RWPE1 (cell line): ENCODE measurements at regions not wholly inside any gene's neighbourhood (a gene's known extent, or its start where the extent isn't known, plus 50 kb on each side); places are given as distances from the start of the nearest gene placed in this dataset.
A peak's percentile ranks its signal among the peaks of the same experiment; 100 is the strongest.

Experiments
- CTCF ChIA-PET: fragments of 350-600 bp; sonication (Branson Sonifier 250); formaldehyde crosslinking; extraction: SDS; loops from one replicate; lab custom pipeline; 2021; lab: Yijun Ruan, JAX
- POLR2A ChIA-PET: fragments of 400-600 bp; formaldehyde crosslinking; extraction: SDS; loops from one replicate; lab custom pipeline; 2020; ENCODE audit warnings: antibody characterized with exemption; ENCODE audit not compliant: low non-redundant PET; lab: Yijun Ruan, JAX
- DNase-seq: peaks from one replicate; pipeline ENCODE4 v3.0.0; 2012; ENCODE audit warnings: low spot score
- H3K27ac ChIP-seq: fragments of 450-650 bp; 2 replicates; pipeline ENCODE4 v1.5.1; 2017
- CTCF ChIP-seq: fragments of 450-650 bp; conservative IDR thresholded peaks from 2 replicates; pipeline ENCODE4 v1.5.1; 2017; ENCODE audit warnings: low read depth, mild to moderate bottlenecking

DNA sequence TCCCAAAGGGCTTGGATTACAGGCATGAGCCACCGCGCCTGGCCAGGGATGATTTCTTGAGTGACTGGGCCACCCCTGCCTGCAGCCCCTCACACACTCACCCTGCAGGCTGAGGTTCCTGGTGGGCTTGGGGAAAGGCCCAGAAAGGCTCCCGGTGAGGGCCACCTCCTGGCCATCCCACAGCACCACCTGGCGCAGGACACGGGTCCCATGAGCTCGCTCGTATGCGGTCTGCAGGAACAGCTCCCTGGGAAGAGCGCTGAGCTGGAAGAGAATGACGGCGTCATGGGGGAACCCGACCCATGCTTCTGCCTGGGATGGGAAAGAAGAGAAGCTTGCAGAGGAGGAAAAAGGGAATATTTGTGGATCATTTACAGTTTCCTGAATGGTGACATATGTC lies 59.3 kb downstream of the RMI2 start:
- ChIA-PET POLR2A (no interaction called here), CTCF (interaction anchor here (1.0 kb wide), 1 partner anchor 8 kb away, joined by 4 read pairs; no protein-coding TSS in a partner anchor)
- TF ChIP-seq CTCF, result no peak
- no peak overlapping the region for H3K27ac ChIP-seq
- no peak for DNase-seq

GRCh38 chr16:11405331-11406176 lies 60.3 kb downstream of the RMI2 start:
- no peak overlapping the region for H3K27ac ChIP-seq
- DNase-seq, result no peak
- CTCF ChIA-PET, result interaction anchor here (1.0 to 1.1 kb wide), 2 partner anchors 9 to 21 kb away, joined by 3 to 4 read pairs; no protein-coding TSS in a partner anchor
- peak; percentile 48 for TF ChIP-seq CTCF
- POLR2A ChIA-PET, result no interaction called here

DNA sequence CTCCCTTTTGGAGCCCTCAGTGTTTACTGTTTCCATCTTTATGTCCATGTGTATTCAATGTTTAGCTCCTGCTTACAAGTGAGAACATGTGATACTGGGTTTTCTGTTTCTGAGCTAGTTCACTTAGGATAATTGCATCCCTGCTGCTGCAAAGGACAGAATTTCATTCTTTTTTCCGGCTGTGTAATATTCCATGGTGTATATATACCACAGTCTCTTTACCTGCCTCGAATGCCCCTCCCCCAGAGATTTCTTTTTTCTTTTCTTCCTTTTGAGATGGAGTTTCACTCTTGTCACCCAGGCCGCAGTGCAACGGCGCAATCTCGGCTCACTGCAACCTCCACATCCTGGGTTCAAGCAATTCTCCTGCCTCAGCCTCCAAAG lies 60.9 kb downstream of the RMI2 start:
- POLR2A ChIA-PET, result no interaction called here

GRCh38 chr16:11407047-11407982 lies 62.1 kb downstream of the RMI2 start:
- TF ChIP-seq CTCF, result peak; percentile 65
- no peak overlapping the region for H3K27ac ChIP-seq
- POLR2A ChIA-PET, result no interaction called here
- CTCF ChIA-PET, result interaction anchor here (0.5 to 1.6 kb wide), 23 partner anchors 9 to 734 kb away, joined by 3 to 8 read pairs (median 3); partner anchors contain the start of gene SNN
- peak; percentile 78 for DNase-seq

More for the DNA sequence above, 60.9 kb downstream of the RMI2 start:
- DNase-seq, result no peak
- TF ChIP-seq CTCF, result no peak
- CTCF ChIA-PET, result interaction anchor here (0.6 to 1.6 kb wide), 5 partner anchors 10 to 239 kb away, joined by 3 to 5 read pairs (median 5); no protein-coding TSS in a partner anchor
- no peak overlapping the region for H3K27ac ChIP-seq

- no peak for TF ChIP-seq CTCF
- POLR2A ChIA-PET, result no interaction called here
- H3K27ac ChIP-seq, result no peak overlapping the region
- no peak for DNase-seq
- CTCF ChIA-PET, result interaction anchor here (0.5 to 1.6 kb wide), 11 partner anchors 10 to 307 kb away, joined by 3 to 8 read pairs (median 4); no protein-coding TSS in a partner anchor
Observed at GRCh38 chr16:11408216-11408615, 63.0 kb downstream of the RMI2 start.

- DNase-seq, result no peak
- no peak for TF ChIP-seq CTCF
- POLR2A ChIA-PET, result no interaction called here
- no peak overlapping the region for H3K27ac ChIP-seq
- CTCF ChIA-PET, result interaction anchor here (1.6 kb wide), 1 partner anchor 13 kb away, joined by 5 read pairs; no protein-coding TSS in a partner anchor
Observed at GRCh38 chr16:11409398-11409797, 64.1 kb downstream of the RMI2 start.
